ENCODE measurements at regions not wholly inside any gene's neighbourhood (a gene's known extent, or its start where the extent isn't known, plus 50 kb on each side); places are given as distances from the start of the nearest gene placed in this dataset.

DNA sequence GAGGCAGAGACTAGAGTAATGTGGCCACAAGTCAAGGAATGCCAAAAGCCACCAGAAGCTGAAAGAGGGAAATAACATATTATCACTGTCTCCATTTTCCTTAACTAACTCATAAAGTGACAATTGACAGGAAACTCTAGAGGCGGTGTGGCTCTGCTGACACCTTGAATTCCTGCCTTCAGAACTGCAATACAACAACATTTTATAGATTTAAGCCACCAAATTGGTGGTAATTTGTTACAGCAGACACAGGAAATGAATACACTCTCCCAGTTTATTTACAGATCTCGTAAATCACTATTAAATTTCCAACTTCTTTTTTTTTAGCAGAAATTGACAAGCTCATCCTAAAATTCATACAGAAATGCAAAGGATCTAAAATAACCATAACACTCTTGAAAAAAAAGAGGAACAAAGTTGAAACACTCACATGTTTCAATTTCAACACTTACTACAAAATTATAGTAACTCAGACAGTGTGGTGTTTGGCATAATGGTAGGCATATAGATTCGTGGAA, 449.9 kb downstream of the OTOL1 start:
- TF ChIP-seq, protein P1, sequence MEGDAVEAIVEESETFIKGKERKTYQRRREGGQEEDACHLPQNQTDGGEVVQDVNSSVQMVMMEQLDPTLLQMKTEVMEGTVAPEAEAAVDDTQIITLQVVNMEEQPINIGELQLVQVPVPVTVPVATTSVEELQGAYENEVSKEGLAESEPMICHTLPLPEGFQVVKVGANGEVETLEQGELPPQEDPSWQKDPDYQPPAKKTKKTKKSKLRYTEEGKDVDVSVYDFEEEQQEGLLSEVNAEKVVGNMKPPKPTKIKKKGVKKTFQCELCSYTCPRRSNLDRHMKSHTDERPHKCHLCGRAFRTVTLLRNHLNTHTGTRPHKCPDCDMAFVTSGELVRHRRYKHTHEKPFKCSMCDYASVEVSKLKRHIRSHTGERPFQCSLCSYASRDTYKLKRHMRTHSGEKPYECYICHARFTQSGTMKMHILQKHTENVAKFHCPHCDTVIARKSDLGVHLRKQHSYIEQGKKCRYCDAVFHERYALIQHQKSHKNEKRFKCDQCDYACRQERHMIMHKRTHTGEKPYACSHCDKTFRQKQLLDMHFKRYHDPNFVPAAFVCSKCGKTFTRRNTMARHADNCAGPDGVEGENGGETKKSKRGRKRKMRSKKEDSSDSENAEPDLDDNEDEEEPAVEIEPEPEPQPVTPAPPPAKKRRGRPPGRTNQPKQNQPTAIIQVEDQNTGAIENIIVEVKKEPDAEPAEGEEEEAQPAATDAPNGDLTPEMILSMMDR (conservative IDR thresholded peaks at IDR 0.05; ENCODE audit: low read length) = no peak
- TF ChIP-seq EZH2phosphoT487 (IDR thresholded peaks at IDR 0.05; ENCODE audit: borderline replicate concordance, low read depth, low read length) = no peak

Measured in OCI-LY7 (cell line).